Upper lobe of left lung (tissue), 6 donors: ENCODE measurements at regions not wholly inside any gene's neighbourhood (a gene's known extent, or its start where the extent isn't known, plus 50 kb on each side); places are given as distances from the start of the nearest gene placed in this dataset.

Source experiments
- ATAC-seq, 2 donors: fragments of 200-7000 bp; cut with Tn5 transposase; one replicate each; pipeline ENCODE4 v1.9.1; 2022; ENCODE audit warnings: mild to moderate bottlenecking in 2 of 2, moderate library complexity in 2 of 2; ENCODE audit not compliant: low FRiP score in 2 of 2
- DNase-seq, 2 donors: peaks; one replicate each; pipeline ENCODE4 v3.0.0-alpha.2; 2019 to 2020
- H3K27ac ChIP-seq, 4 donors: fragments of 200-600 bp; sonication (generic); one replicate each; pipeline ENCODE4 v1.5.1; 2016 to 2019
- H3K27me3 ChIP-seq, 4 donors: fragments of 200-600 bp; sonication (generic); one replicate each; pipeline ENCODE4 v1.5.1; 2017 to 2019
- H3K36me3 ChIP-seq, 4 donors: fragments of 200-600 bp; sonication (generic); one replicate each; pipeline ENCODE4 v1.5.1; 2016 to 2019
- H3K4me1 ChIP-seq, 4 donors: fragments of 200-600 bp; sonication (generic); one replicate each; pipeline ENCODE4 v1.5.1; 2018 to 2019
- H3K4me3 ChIP-seq, 4 donors: fragments of 200-600 bp; sonication (generic); one replicate each; pipeline ENCODE4 v1.5.1; 2017 to 2019; ENCODE audit warnings: mild to moderate bottlenecking in 2 of 4, moderate library complexity in 1 of 4
- H3K9me3 ChIP-seq, 4 donors: fragments of 200-600 bp; sonication (generic); one replicate each; pipeline ENCODE4 v1.5.1; 2018 to 2019
- EP300 ChIP-seq, 4 donors: sonication (generic); formaldehyde crosslinking; IDR thresholded peaks; one replicate each; pipeline ENCODE4 v1.5.1; 2017; ENCODE audit warnings: antibody characterized with exemption in 4 of 4, control low read depth in 2 of 4
- POLR2A ChIP-seq, 4 donors: fragments of 450-650 bp; IDR thresholded peaks; one replicate each; pipeline ENCODE4 v1.5.1; 2016 to 2017; ENCODE audit warnings: antibody characterized with exemption in 4 of 4, mild to moderate bottlenecking in 2 of 4
- POLR2AphosphoS5 ChIP-seq, 2 donors: sonication (generic); formaldehyde crosslinking; IDR thresholded peaks; one replicate each; pipeline ENCODE4 v1.5.1; 2017; ENCODE audit warnings: antibody characterized with exemption in 2 of 2
- WGBS, 2 donors: methylation state at CpG; one replicate each; pipeline ENCODE4 v1.1.5; 2017 to 2018; 5-methylcytosine and 5-hydroxymethylcytosine counted together
- TF ChIP-seq, protein P1 (sequence below), 6 experiments: fragments of 450-650 bp in 4 of 6; fragments of 200-600 bp in 2 of 6; sonication (generic) in 2 of 6; IDR thresholded peaks; one replicate each; pipeline ENCODE4 v1.5.1; 2016 to 2019; ENCODE audit warnings: antibody characterized with exemption in 6 of 6
- donor health status: DM: no; HTN: no; CAD: no; lungs with moderate emphysema.
- donor health status: DM: no; HTN: yes; CAD: no; lungs with severe emphysema.

- no peaks in the 10 kb centered on the region for H3K27me3 ChIP-seq
- no peak for TF ChIP-seq POLR2AphosphoS5 (IDR thresholded peaks at IDR 0.05)
- TF ChIP-seq, protein P1, sequence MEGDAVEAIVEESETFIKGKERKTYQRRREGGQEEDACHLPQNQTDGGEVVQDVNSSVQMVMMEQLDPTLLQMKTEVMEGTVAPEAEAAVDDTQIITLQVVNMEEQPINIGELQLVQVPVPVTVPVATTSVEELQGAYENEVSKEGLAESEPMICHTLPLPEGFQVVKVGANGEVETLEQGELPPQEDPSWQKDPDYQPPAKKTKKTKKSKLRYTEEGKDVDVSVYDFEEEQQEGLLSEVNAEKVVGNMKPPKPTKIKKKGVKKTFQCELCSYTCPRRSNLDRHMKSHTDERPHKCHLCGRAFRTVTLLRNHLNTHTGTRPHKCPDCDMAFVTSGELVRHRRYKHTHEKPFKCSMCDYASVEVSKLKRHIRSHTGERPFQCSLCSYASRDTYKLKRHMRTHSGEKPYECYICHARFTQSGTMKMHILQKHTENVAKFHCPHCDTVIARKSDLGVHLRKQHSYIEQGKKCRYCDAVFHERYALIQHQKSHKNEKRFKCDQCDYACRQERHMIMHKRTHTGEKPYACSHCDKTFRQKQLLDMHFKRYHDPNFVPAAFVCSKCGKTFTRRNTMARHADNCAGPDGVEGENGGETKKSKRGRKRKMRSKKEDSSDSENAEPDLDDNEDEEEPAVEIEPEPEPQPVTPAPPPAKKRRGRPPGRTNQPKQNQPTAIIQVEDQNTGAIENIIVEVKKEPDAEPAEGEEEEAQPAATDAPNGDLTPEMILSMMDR (IDR thresholded peaks at IDR 0.05): no peak
- TF ChIP-seq EP300 (IDR thresholded peaks at IDR 0.05): no peak
- no peak for TF ChIP-seq POLR2A (IDR thresholded peaks at IDR 0.05)
- H3K36me3 ChIP-seq: no peaks in the 10 kb centered on the region
- DNase-seq (no peak), ATAC-seq (no peak)
- H3K4me1 ChIP-seq: no peaks in the 10 kb centered on the region
- no peaks in the 10 kb centered on the region for H3K9me3 ChIP-seq
- no peak overlapping the region for H3K4me3 ChIP-seq
- H3K27ac ChIP-seq: no peak overlapping the region
These were observed 319.1 kb downstream of the TFAP2B start for GRCh38 chr6:51137777-51138176.

DNA sequence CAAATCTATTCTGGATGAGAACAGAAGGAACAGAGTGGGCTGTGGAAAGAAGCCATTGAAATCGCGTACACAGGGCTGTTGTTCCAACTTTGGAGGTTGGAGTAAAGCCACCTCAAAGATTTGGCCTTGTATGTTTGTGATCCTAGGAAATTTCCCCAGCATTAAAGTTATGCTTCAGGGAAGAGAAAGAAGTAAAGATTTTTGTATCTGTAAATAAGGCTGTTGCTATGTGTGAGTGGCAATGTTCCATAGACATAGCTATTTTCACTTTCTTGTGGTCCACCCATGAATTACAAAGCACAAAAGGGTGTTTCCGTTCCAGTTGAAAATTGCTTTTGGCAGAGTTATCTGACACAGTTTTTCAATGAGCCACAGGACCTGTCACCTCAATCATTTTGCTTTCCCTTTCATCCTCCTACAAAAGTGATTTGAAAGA lies 321.3 kb downstream of the TFAP2B start:
- TF ChIP-seq, protein P1 (IDR thresholded peaks at IDR 0.05): no peak
- TF ChIP-seq EP300 (IDR thresholded peaks at IDR 0.05): no peak
- no peak for TF ChIP-seq POLR2AphosphoS5 (IDR thresholded peaks at IDR 0.05)
- TF ChIP-seq POLR2A (IDR thresholded peaks at IDR 0.05): no peak
- no peak overlapping the region for H3K4me3 ChIP-seq
- no peaks in the 10 kb centered on the region for H3K4me1 ChIP-seq
- ATAC-seq (no peak), DNase-seq (no peak)
- no peak overlapping the region for H3K27ac ChIP-seq
- WGBS, 2 donors: 87 to 90% methylated on average over 3 of the region's 3 CpGs
- H3K36me3 ChIP-seq: no peaks in the 10 kb centered on the region
- no peaks in the 10 kb centered on the region for H3K9me3 ChIP-seq
- H3K27me3 ChIP-seq: no peaks in the 10 kb centered on the region

GRCh38 chr6:51141080-51141479 lies 322.4 kb downstream of the TFAP2B start:
- H3K4me3 ChIP-seq: no peak overlapping the region
- no peaks in the 10 kb centered on the region for H3K27me3 ChIP-seq
- no peaks in the 10 kb centered on the region for H3K36me3 ChIP-seq
- no peaks in the 10 kb centered on the region for H3K4me1 ChIP-seq
- H3K27ac ChIP-seq: no peak overlapping the region
- ATAC-seq: no peak
- H3K9me3 ChIP-seq: no peaks in the 10 kb centered on the region
- TF ChIP-seq EP300 (IDR thresholded peaks at IDR 0.05) (no peak), POLR2A (IDR thresholded peaks at IDR 0.05) (no peak), POLR2AphosphoS5 (IDR thresholded peaks at IDR 0.05) (no peak)
- TF ChIP-seq, protein P1 (IDR thresholded peaks at IDR 0.05): no peak
- no peak for DNase-seq
- WGBS, 2 donors: 81 to 87% methylated on average over 2 of the region's 2 CpGs

GRCh38 chr6:51147756-51148155 lies 329.1 kb downstream of the TFAP2B start:
- Histone ChIP-seq H3K27ac (no peak overlapping the region), H3K36me3 (no peaks in the 10 kb centered on the region), H3K27me3 (no peaks in the 10 kb centered on the region), H3K4me3 (no peak overlapping the region), H3K4me1 (no peaks in the 10 kb centered on the region), H3K9me3 (no peaks in the 10 kb centered on the region)
- TF ChIP-seq, protein P1 (IDR thresholded peaks at IDR 0.05): no peak
- TF ChIP-seq POLR2AphosphoS5 (IDR thresholded peaks at IDR 0.05): no peak
- TF ChIP-seq EP300 (IDR thresholded peaks at IDR 0.05): no peak
- TF ChIP-seq POLR2A (IDR thresholded peaks at IDR 0.05): no peak
- ATAC-seq (no peak), DNase-seq (no peak)
- WGBS, 2 donors: 75 to 81% methylated on average over 3 of the region's 3 CpGs

GRCh38 chr6:51152594-51152993 lies 333.9 kb downstream of the TFAP2B start:
- Histone ChIP-seq H3K36me3 (no peaks in the 10 kb centered on the region), H3K4me3 (no peak overlapping the region), H3K9me3 (no peaks in the 10 kb centered on the region), H3K27me3 (no peaks in the 10 kb centered on the region), H3K4me1 (no peaks in the 10 kb centered on the region), H3K27ac (no peak overlapping the region)
- no peak for DNase-seq
- no peak for TF ChIP-seq POLR2A (IDR thresholded peaks at IDR 0.05)
- no peak for TF ChIP-seq EP300 (IDR thresholded peaks at IDR 0.05)
- no peak for TF ChIP-seq POLR2AphosphoS5 (IDR thresholded peaks at IDR 0.05)
- TF ChIP-seq, protein P1 (IDR thresholded peaks at IDR 0.05): no peak
- 56 to 60% methylated on average over 3 of the region's 3 CpGs for WGBS, 2 donors
- no peak for ATAC-seq
